HG03039 (cell line): ENCODE measurements at regions not wholly inside any gene's neighbourhood (a gene's known extent, or its start where the extent isn't known, plus 50 kb on each side); places are given as distances from the start of the nearest gene placed in this dataset.
A peak's percentile ranks its signal among the peaks of the same experiment; 100 is the strongest.
"Not testable (repeated sequence)": the region's sequence is repeated elsewhere in the genome, so short reads cannot be mapped to it uniquely, and the experiment has no call there.

ENCODE experiments used
- ATAC-seq: cut with Tn5 transposase; IDR thresholded peaks from one replicate; pipeline ENCODE4 v1.9.1; 2021; ENCODE audit warnings: mild to moderate bottlenecking, moderate library complexity; ENCODE audit not compliant: unreplicated experiment

DNA sequence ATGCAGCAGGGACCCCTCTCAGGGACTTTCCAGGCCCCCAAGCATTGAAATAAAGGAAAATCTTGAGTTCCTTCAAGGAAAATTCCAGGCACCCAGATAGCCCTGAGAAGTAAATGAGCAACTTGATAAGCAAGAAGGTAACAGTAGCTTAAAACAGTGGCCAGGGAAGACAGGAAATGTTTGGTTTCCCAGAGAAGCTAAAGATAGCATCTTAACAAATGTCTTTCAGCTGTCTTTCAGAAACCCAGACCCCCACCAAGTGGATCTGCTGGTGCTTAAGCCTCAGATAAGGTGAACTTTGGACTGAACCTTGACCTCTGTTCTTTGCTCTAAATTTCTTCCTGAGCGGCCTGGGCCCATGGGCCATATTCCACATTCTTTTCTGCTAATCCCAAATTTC lies 117.8 kb upstream of the CST7 start:
- ATAC-seq = no peak

DNA sequence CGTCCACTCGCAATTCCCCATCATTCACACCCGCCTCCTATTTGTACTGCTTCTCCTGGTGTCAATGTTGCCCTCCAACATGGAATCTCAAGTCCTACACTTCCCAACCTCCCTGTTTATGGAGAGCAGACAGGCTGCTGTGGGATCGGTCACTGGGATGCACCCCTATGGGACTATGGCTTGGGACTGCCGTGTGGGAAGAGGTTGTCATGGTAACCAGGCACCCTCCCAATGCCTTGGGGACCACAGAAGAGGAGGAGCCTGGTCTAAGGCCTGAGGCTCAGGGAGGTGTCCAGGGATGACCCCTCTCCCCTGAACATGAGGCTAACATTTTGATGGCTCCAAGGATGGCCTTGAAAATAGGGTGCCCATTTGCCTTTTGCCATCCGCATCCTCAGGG lies 116.6 kb upstream of the CST7 start:
- ATAC-seq = no peak

DNA sequence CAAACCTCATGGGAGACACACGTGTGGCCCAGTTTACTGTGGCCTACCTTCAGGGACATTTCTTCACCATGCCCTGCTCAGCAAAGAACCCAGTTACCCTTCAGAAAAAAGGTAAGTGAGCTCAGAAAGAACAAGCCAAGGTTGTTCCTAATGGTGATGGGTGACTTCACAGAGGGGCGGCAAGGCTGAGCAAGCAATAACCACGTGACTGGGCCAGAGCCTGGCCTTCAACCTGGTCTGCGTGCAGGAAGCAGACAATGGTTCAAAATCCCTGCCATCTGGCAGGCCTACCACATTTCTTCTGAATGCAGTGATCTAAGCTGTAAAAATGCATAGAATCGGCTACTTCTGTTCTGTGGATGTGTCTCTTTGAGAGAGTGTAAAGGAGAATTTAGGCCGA lies 115.5 kb upstream of the CST7 start:
- no peak for ATAC-seq

DNA sequence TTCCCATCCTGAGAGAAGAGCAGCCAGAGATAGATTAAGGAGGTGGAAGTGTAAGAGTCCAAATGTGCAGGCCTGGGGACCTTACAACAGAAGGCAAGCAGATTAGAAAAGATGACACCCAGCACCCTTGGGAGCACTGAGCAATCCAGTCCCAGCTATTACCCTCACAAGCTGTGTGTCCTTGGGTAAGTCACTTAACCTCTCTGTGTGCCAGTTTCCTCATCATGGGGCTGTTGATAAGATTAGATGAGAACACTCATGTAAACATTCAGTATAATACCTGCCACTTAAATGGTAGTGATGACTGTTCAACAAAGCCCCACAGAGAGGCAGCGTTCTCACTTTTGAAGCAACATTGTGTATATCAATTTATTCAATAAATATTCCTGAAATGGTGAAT lies 114.8 kb upstream of the CST7 start:
- ATAC-seq = no peak

DNA sequence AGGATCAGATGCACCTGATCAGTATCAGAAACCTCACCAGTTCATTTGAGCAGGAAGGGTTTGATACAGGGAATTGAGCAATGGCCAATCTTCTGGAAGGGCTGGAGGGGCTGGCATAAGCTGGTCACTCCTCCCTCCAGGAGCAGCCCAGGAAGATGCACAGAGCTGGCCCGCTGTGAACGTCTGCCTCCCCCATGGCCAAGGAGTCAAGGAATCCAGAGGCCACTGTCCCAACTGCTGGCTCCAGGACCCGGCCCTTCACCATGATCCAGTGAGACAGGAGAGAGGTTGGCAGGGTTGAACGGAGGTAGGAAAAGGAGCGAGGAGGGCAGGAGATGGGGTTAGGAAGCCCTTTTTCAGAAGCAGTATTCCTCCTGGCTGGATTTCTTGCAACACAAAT lies 113.9 kb upstream of the CST7 start:
- ATAC-seq = no peak

DNA sequence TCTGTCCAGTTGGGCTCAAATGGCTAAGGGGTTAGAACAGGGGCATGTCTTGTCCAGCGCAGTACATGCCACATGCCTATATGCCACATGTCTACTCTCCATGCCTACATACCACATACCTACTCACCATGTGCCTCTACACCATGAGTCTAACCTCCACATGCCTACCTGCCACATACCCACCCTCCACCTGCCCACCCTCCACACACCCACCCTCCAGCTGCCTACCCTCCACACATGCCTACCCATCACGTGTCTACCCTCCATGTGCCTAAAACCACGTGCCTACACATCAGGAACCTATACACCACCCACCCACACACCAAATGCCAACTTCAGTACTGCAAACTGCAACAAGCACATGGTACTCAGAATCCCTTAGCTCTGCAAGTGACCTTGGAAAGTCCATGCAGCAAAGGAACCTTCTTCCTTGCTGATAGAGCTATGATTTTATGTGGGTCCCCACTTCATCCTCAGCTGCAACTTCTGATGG lies 113.0 kb upstream of the CST7 start:
- ATAC-seq = no peak

DNA sequence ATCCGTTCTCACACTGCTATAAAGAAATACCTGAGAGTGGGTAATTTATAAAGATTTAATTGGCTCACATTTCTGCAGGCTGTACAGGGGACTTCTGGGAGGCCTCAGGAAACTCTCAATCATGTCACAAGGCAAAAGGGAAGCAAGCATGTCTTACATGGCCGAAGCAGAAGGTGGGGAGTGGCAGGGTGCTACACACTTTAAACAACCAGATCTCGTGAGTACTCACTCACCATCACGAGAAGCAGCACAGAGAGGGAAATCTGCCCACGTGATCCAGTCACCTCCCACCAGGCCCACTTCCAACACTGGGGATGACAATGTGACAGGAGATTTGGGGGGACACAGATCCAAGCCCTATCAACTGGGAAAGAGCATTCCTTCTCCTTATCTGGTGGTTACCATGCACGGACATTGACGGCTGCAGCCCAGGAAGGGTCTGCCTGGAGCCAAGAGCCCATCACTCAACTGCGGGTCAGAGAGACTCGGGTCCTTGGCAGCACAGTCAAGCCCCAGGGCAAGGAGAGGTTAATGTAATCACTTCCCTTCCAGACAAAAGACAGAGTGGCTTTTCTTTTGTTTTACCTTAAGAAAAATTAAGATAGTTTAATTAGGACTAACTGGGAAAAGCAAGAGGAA lies 112.3 kb upstream of the CST7 start:
- no peak for ATAC-seq

DNA sequence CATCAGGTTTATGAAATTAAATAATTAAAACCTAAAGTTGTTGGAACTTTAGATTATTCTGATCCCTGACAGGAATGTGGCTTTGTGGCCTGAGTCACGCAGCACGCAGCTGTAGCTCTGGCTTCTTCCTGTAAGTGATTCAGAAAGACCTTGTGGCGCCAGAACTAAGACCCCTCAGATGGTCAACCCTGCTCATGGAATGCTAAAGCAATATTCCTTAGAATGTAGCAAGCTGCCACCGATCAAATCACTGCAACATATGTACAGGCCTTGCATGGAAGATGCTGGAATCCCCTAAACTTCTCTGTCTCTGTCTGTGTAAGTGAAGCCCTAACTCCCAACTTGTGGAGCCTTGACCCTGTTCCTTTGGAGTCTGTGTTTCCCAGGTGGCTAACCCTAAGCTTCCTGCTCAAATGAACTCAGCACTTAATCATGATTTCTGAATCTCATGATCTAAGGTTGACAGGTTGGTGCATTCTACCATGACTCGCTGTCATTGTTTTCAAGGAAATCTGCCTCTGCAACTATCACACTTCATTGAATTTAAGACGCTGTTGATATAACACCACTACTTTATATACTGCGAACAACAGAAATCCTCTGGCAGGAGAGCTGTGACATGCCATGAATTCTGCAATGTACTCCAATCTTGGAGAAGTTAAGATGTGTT lies 111.2 kb upstream of the CST7 start:
- no peak for ATAC-seq

DNA sequence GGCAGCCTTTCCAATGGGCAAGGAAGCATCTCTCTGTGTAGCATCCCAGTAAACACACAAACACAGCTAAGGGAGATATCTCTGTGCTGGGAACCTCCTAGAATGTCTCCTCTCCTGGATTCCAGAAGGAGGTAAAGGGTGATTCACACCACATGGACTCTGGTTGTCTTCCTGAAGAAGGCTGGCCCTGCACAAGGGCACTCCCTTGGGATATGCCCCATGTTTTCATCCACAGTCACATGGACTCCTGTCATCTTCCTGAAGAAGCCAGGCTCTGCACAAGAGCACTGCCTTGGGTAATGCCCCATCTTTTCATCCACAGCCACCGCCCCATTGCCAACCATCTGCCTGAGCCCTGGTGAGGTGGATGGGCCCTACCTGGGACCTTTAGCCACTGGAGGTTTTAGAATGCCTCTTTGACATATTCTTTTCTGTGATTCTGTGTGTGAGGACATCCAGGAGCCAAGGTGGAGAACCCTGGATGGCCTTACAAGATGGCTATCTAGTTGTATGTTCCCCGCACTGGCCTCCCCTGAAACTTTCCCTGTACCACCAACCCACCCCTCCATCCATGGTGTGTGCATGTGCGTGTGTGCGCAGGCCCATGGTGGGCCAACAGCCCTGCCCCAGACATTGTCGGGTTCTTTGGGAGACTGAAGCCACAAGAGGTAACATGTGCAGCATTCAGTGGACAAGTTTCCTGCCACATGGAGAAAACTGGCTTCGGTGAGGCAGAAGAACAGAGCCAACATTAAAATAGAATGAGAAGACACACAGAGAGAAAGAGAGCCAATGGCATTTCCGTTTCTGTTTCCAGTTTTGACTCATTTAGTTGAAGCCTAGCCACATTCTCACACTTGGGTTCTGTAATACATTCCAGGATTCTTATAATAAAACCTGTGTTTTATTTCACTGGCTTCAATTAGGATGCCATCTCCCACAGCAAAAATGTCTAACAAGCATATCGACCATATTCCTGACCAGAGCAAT lies 110.2 kb upstream of the CST7 start:
- ATAC-seq = no peak

DNA sequence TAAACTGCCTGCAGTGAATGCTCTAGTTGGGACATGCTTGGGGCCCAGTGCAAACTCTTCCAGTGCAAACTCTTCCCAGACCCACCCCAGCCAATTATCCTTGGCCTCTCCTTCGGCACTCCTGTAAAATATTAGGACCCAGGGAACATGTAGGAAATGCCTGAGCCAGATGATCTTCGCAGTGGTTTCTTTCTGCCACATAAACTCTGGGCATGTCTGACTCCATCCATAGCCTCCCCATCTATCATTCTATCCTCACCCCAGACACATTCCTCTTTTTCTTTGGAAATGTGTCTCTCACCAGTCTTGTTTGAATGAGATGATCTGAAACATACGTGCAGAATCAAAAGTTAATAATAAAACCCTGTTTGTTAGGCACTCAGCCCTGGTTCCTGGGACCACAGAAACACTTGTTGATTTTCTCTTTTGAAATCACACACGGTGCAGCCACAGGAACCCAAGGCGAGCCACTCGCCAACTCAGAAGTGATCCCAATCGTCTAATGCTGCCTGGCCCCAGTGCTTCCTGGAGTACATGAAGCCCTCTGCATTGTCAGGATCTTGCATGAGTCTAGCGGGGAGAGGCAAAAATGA lies 108.9 kb upstream of the CST7 start:
- no peak for ATAC-seq

DNA sequence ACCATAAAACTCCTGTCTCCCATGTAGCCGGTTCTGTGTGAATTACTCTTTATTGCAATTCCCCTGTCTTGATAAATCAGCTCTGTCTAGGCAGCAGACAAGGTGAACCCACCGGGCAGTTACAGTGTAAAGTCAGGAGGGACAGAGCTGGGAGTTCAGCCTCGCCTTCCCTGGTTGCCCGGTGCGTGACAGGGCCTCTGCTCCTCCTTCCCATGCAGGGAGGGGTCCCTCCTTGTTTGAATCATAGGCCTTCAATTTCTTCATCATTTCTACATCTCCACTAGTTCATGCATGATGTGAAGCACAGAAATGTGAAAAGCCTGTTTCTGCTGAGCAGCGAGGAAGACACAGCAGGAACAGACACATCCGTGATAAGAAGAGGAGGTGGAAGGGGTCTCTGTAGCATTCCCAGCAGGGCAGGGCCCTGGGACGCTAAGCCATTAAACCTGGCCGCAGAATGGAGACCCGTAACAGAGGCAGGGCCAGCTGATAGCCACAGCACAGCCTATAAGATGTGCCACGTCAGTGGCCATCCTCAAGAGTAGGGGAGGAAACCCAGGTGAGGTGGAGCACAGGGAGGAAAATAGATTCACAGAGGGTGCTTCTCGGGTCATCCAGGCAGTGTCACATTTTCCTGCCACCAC lies 106.7 kb upstream of the CST7 start:
- ATAC-seq = no peak

DNA sequence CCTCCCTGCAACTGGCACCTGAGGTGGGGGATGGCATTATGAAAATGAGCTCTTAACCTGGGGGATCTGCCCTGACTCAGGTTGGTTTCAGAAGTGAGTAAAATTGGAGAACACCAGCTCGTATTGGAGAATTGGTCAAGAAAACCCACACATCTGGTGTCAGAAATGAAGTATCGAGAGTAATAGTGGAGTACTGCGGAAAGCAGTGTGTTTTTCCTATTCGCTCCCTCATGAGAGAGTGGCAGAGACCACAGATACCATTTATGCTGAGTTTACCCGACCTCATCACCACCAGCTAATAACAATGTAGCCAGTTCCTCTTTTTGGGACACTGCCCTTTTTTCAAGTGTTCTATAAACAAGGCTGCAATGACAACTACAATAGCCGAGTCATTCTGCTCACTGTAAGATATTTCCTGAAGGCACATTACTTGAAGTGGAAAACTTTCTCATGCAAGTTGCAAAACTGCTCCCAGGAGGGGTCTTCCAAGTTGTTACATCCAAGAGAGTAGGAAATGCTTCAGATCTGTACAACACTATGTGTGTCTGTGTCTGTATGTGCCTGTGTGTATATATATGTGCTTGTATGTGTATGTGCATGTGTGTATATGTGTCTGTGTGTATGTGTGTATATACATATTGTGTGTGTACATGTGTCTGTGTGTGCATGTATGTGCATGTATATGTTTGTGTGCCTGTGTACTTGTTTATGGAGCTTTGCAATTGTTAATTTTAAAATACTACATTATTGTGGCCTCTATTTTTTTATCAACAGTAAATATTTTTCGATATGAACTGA lies 106.0 kb upstream of the CST7 start:
- peak; percentile 85 for ATAC-seq

DNA sequence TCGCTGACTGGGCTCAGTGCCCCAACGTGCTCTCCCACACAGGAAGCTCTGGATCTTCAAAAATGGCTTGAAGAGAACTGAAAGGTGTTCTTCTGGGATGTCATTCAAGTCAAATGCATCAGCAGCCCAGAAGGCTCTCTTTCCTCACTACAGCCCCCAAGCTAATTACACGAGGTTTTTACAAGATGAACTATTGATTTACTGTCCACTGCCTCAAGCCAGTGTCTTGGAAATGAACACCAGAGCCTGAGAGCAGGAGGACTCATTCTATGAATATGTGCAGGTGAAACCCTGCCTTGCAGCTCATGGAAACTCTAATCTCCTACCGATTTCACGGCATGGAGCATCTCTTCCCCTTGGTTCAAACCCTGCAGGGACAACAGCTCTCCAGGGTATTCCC lies 98.9 kb upstream of the CST7 start:
- no peak for ATAC-seq

DNA sequence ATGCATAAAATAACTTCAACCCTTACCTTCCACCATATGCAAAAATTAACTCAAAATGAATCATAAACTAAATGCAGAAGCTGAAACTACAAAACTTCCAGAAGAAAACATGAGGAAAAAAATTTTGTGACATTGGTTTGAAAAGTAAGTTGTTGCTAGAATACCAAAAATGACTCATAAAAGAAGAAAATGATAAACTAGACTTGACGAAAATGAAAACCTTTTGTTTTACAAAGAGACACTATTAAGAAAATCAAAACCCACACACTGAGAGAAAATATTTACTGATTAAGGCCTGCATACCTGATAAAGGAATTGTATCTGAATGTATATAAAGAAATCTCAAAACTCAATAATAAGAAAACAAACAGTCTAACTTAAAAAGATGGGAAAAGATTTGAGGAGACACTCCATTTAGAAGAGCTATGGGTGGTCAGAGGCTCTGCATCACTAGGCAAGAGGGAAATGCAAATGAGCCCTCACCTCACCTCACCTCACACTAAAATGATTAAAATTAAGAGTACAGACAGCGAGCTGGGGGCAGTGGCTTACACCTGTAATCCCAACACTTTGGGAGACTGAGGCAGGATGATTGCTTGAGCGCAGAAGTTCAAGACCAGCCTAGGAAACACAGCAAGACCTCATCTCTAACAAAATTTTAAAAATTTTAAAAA lies 97.6 kb upstream of the CST7 start:
- peak; percentile 48 for ATAC-seq

DNA sequence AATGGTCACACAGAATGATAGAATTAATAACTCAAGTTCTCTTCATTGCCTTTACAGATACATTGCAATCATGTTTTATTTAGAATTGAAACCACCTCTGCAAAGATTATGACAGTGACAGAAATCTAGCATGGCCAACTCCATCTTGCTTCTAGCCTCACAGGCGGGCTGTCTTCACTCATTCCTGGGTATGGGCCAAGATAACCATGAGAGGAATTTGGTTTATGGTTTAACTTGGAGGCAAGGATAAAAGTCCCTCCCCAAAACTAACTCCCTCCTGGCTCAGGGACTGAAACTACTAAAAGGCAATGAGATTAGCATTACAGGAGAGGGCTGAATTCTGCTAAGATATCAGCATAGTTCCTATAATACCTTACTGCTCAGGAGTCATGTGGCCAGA lies 95.2 kb upstream of the CST7 start:
- no peak for ATAC-seq

DNA sequence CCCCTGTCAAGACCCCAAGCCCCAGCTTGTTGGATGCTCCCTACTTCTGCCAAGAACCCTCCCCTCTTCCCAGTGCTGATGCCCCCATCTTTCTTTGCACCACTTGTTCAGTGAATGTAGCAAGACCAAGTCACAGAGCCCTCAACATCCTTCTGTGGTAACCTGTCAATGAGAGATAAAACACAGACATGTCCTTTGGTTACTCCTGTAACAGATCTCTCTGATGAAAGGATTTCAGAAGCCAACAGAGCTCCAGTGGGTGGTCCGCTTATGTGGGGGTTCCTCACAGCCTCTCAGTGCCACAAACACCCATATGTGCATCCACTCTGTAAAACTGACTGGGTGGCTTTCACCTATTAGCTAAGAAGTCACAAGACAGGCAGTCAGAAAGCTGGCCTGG lies 93.2 kb upstream of the CST7 start:
- no peak for ATAC-seq

DNA sequence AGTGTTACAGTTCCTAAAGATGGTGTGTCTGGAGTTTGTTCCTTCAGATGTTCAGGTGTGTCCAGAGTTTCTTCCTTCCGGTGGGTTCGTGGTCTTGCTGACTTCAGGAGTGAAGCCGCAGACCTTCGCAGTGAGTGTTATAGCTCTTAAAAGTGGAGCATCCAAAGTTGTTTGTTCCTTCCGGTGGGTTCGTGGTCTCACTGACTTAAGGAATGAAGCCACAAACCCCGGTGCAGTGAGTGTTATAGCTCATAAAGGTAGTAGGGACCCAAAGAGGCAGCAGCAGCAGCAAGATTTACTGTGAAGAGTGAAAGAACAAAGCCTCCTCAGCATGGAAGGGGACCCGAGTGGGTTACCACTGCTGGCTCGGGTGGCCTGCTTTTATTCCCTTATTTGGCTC lies 90.6 kb upstream of the CST7 start:
- ATAC-seq = not testable (repeated sequence)

DNA sequence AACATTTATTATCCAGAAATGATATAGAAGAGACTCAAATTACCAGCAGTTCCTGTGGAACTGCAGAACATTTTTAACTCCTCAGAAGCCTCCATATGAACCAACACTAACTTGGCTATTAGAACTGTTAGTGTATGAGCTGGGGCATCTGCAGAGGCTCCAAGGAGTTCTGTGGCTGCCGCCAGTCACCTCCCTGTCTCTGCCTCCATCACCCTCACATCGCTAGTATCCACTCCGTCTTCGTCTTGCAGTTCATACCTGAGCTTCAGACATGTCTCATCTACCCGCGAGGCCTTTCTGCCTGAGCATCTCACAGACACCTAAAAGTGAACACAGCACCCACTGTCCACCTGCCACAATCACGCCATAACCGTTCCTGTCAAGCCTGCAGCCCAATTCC lies 89.5 kb upstream of the CST7 start:
- ATAC-seq = no peak

DNA sequence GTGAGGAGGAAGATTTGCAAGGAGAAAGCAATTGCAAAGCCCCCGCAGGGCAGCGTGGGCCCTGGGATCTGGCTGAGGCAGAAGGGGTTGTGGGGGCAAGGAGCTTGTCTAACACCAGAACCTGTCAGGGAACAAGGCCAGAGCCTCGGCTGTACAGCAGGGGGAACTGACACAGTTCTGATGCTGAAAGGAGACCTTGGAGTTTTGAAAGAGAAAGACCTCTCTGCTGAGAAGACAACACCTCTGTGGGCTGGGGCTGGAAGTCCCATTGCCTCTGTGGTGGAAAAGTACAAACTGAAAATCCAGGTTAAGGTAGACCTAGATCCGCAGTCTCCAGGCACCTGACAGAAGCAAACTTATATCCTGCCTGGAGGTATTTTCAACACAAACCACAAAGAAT lies 86.9 kb upstream of the CST7 start:
- ATAC-seq = no peak
